K562 (cell line): ENCODE measurements at regions not wholly inside any gene's neighbourhood (a gene's known extent, or its start where the extent isn't known, plus 50 kb on each side); places are given as distances from the start of the nearest gene placed in this dataset.

Experiments used
- ATAC-seq: fragments of 200-7000 bp; cut with Tn5 transposase; 3 replicates; pipeline ENCODE4 v1.9.1; 2020; ENCODE audit warnings: moderate library complexity
- BruUV-seq: library from RNA; stranded (reverse); fragments of 400-500 nt; replicated peaks from 2 replicates; lab custom pipeline; 2021; lab: Mats Ljungman, UMichigan
- CTCF ChIA-PET: fragments of 300-600 bp; formaldehyde crosslinking; extraction: SDS; loops from one replicate; lab custom pipeline; 2021; ENCODE audit warnings: low intra/inter-chr PET ratio; lab: Yijun Ruan, JAX
- POLR2A ChIA-PET: fragments of 300-600, 350-650 bp; sonication (Branson Sonifier 250); formaldehyde crosslinking; extraction: SDS; loops from one replicate; lab custom pipeline; 2021; ENCODE audit warnings: antibody characterized with exemption, inconsistent platforms; lab: Yijun Ruan, JAX
- DNase-seq, 4 experiments: peaks; one replicate each; pipeline versions ENCODE4 v3.0.0 to v3.0.0-alpha.2; 2011 to 2018; ENCODE audit warnings: low spot score in 3 of 4, mixed read lengths in 3 of 4; ENCODE audit errors: extremely low read depth in 1 of 4
- FAIRE-seq: peaks from 2 replicates; lab custom pipeline; 2011; peaks lifted over from hg19 to GRCh38; lab: Jason Lieb, UNC
- H2AFZ ChIP-seq: 2 replicates; pipeline ENCODE4 v1.6.0; 2011; ENCODE audit warnings: low read depth, low read length, control low read depth, inconsistent platforms
- H3K27ac ChIP-seq: fragments of 200-600 bp; 3 replicates; pipeline ENCODE4 v1.8.0; 2011; ENCODE audit warnings: low read depth, mild to moderate bottlenecking, control low read depth, inconsistent platforms, low read length, moderate library complexity, mixed read lengths; ENCODE audit errors: extremely low read depth
- H3K27me3 ChIP-seq, 2 experiments: fragments of 300-600 bp in 1 of 2; 2 replicates in 1 of 2; 3 replicates in 1 of 2; pipeline versions ENCODE4 v1.6.0 to v1.8.0; 2011; ENCODE audit warnings: inconsistent platforms in 2 of 2, low read length in 2 of 2, mild to moderate bottlenecking in 1 of 2, mixed read lengths in 1 of 2, moderate library complexity in 1 of 2; ENCODE audit not compliant: control insufficient read depth in 2 of 2, insufficient read depth in 2 of 2
- H3K36me3 ChIP-seq: fragments of 300-600 bp; 3 replicates; pipeline ENCODE4 v1.8.0; 2011; ENCODE audit warnings: mild to moderate bottlenecking, low read length, inconsistent platforms; ENCODE audit not compliant: control insufficient read depth, insufficient read depth
- H3K4me1 ChIP-seq, 2 experiments: fragments of 200-600 bp in 1 of 2; replicated peaks in 1 of 2; 2 replicates in 1 of 2; 3 replicates in 1 of 2; pipeline versions ENCODE4 v1.5.1 to v1.8.0; 2011; ENCODE audit warnings: inconsistent platforms in 2 of 2, low read length in 2 of 2, mild to moderate bottlenecking in 1 of 2, mixed read lengths in 1 of 2, moderate library complexity in 1 of 2; ENCODE audit not compliant: control insufficient read depth in 2 of 2, insufficient read depth in 2 of 2
- H3K4me2 ChIP-seq: 2 replicates; pipeline ENCODE4 v1.6.1; 2011; ENCODE audit warnings: low read length, control low read depth, inconsistent platforms, mixed read lengths; ENCODE audit not compliant: insufficient read depth
- H3K4me3 ChIP-seq: fragments of 200-600 bp; sonication (generic), shearing (Covaris generic); 2 replicates; pipeline ENCODE4 v1.5.1; 2016; ENCODE audit warnings: control low read depth, inconsistent platforms
- H3K79me2 ChIP-seq: fragments of 200-600 bp; 3 replicates; pipeline ENCODE4 v1.8.0; 2011; ENCODE audit warnings: low read length, inconsistent platforms; ENCODE audit not compliant: control insufficient read depth, insufficient read depth
- H3K9ac ChIP-seq, 2 experiments: 2 replicates each; pipeline versions ENCODE4 v1.6.0 to v1.6.1; 2011; ENCODE audit warnings: low read depth in 2 of 2, low read length in 2 of 2, control low read depth in 1 of 2, inconsistent platforms in 1 of 2, mild to moderate bottlenecking in 1 of 2, mixed read lengths in 1 of 2; ENCODE audit not compliant: insufficient read depth in 1 of 2
- H3K9me1 ChIP-seq: one replicate; pipeline ENCODE4 v1.6.0; 2011; ENCODE audit warnings: inconsistent platforms, mild to moderate bottlenecking, low read length, moderate library complexity; ENCODE audit not compliant: control insufficient read depth, insufficient read depth
- H3K9me3 ChIP-seq: replicated peaks from 2 replicates; pipeline ENCODE4 v1.5.1; 2011; ENCODE audit warnings: low read depth, low read length, inconsistent platforms; ENCODE audit not compliant: control insufficient read depth, insufficient read depth
- H4K20me1 ChIP-seq: replicated peaks from 2 replicates; pipeline ENCODE4 v1.6.1; 2011; ENCODE audit warnings: low read length, inconsistent platforms, mixed read lengths; ENCODE audit not compliant: control insufficient read depth, insufficient read depth
- EWSR1 ChIP-seq: fragments of 450-650 bp; IDR thresholded peaks from 2 replicates; pipeline ENCODE4 v1.6.1; 2018; ENCODE audit warnings: borderline replicate concordance, mild to moderate bottlenecking, low read depth, moderate library complexity; ENCODE audit not compliant: partially characterized antibody
- MNT ChIP-seq, 2 experiments: fragments of 450-650 bp; conservative IDR thresholded peaks; 2 replicates each; pipeline ENCODE4 v1.6.1; 2017; ENCODE audit warnings: mild to moderate bottlenecking in 2 of 2, moderate library complexity in 2 of 2
- PTTG1 ChIP-seq: fragments of 450-650 bp; IDR thresholded peaks from 2 replicates; pipeline ENCODE4 v1.6.1; 2016; ENCODE audit warnings: low read depth, mild to moderate bottlenecking, missing genetic modification characterization, missing compliant biosample characterization
- ZBTB7A ChIP-seq: IDR thresholded peaks from 2 replicates; pipeline ENCODE4 v1.6.1; 2011; ENCODE audit warnings: low read depth, mild to moderate bottlenecking, low read length, moderate library complexity, borderline replicate concordance; ENCODE audit not compliant: control insufficient read depth
- ZHX1 ChIP-seq: fragments of 150-350 bp; conservative IDR thresholded peaks from 2 replicates; pipeline ENCODE4 v1.6.1; 2014; ENCODE audit warnings: low read length
- WGBS: fragments of 100-300 bp; shearing (Covaris generic); methylation state at CpG from one replicate; pipeline ENCODE4 v1.1.6; 2016; ENCODE audit warnings: low coverage, mixed read lengths; ENCODE audit not compliant: insufficient coverage; ENCODE audit errors: missing lambda C conversion rate; 5-methylcytosine and 5-hydroxymethylcytosine counted together
- in situ Hi-C: fragments of 300-500 bp; cut with MboI; formaldehyde crosslinking; loops from 4 replicates; pipeline ENCODE4 v1.15.0; 2018; ENCODE audit warnings: inconsistent platforms, mixed read lengths
- intact Hi-C: fragments of 100-400 bp; cut with micrococcal nuclease; formaldehyde crosslinking; loops from 2 replicates; pipeline ENCODE4 v1.14.2; 2022

GRCh38 chr11:112661571-112661970 lies 299.6 kb upstream of the NCAM1 start:
- in situ Hi-C loops: no loop called here
- Histone ChIP-seq H3K27me3 (no peaks in the 10 kb centered on the region), H3K9me1 (no peaks in the 10 kb centered on the region), H3K9me3 (no peaks in the 10 kb centered on the region), H3K4me3 (no peak overlapping the region), H3K4me2 (no peak overlapping the region), H3K36me3 (no peaks in the 10 kb centered on the region), H3K27ac (no peak overlapping the region), H3K79me2 (no peaks in the 10 kb centered on the region), H3K4me1 (no peaks in the 10 kb centered on the region), H2AFZ (no peak overlapping the region), H3K9ac (no peak overlapping the region), H4K20me1 (no peaks in the 10 kb centered on the region; the same call in 1 of the 2 replicates)
- no TSS peak for BruUV-seq
- FAIRE-seq (no peak), ATAC-seq (no peak), DNase-seq (no peak)
- ChIA-PET POLR2A (no interaction called here), CTCF (no interaction called here)
- intact Hi-C loops: no loop called here
- TF ChIP-seq MNT (conservative IDR thresholded peaks at IDR 0.05) (no peak), ZHX1 (no peak), ZBTB7A (no peak), PTTG1 (tag) (no peak), EWSR1 (no peak)
- 0% methylated on average over 2 of the region's 4 CpGs for WGBS
